H1 (cell line): ENCODE measurements at regions not wholly inside any gene's neighbourhood (a gene's known extent, or its start where the extent isn't known, plus 50 kb on each side); places are given as distances from the start of the nearest gene placed in this dataset.
A peak's percentile ranks its signal among the peaks of the same experiment; 100 is the strongest.

ENCODE experiments used
- CTCF ChIA-PET: fragments of 300-600 bp; sonication (Branson Sonifier 250); formaldehyde crosslinking; loops from one replicate; lab custom pipeline; 2021; ENCODE audit not compliant: partially characterized antibody; lab: Charles Lee
- POLR2A ChIA-PET: fragments of 300-600 bp; sonication (Branson Sonifier 250); formaldehyde crosslinking; loops from one replicate; lab custom pipeline; 2021; ENCODE audit warnings: inconsistent platforms; ENCODE audit not compliant: partially characterized antibody; lab: Charles Lee
- DNase-seq, 2 experiments: peaks; one replicate each; pipeline versions ENCODE4 v3.0.0 to v3.0.0-alpha.2; 2010 to 2022; ENCODE audit warnings: low spot score in 2 of 2, low read depth in 1 of 2, mixed read lengths in 1 of 2
- FAIRE-seq: peaks from 2 replicates; lab custom pipeline; 2011; peaks lifted over from hg19 to GRCh38; lab: Jason Lieb, UNC
- H2AFZ ChIP-seq: 2 replicates; pipeline ENCODE4 v1.8.1; 2012; ENCODE audit warnings: low read length, inconsistent platforms
- H2AK5ac ChIP-seq: 2 replicates; pipeline ENCODE4 v1.6.1; 2013; ENCODE audit warnings: low read depth, low read length
- H2BK120ac ChIP-seq: replicated peaks from 2 replicates; pipeline ENCODE3; 2013; ENCODE audit warnings: low read depth, low read length, inconsistent platforms
- H2BK12ac ChIP-seq: 2 replicates; pipeline ENCODE4 v1.6.1; 2013; ENCODE audit warnings: low read depth, low read length
- H2BK15ac ChIP-seq: 2 replicates; pipeline ENCODE4 v1.6.1; 2013; ENCODE audit warnings: low read length
- H2BK20ac ChIP-seq: 2 replicates; pipeline ENCODE4 v1.6.1; 2013; ENCODE audit warnings: low read length
- H2BK5ac ChIP-seq: 2 replicates; pipeline ENCODE4 v1.6.1; 2013; ENCODE audit warnings: low read depth, low read length
- H3K14ac ChIP-seq: 2 replicates; pipeline ENCODE4 v1.6.1; 2013; ENCODE audit warnings: inconsistent platforms; ENCODE audit not compliant: insufficient read length
- H3K18ac ChIP-seq: 2 replicates; pipeline ENCODE4 v1.6.1; 2013; ENCODE audit warnings: low read length; ENCODE audit errors: extremely low read depth
- H3K23ac ChIP-seq: 2 replicates; pipeline ENCODE4 v1.6.1; 2013; ENCODE audit warnings: inconsistent platforms; ENCODE audit not compliant: insufficient read length
- H3K23me2 ChIP-seq: 2 replicates; pipeline ENCODE4 v1.6.1; 2013; ENCODE audit warnings: low read depth, low read length
- H3K27ac ChIP-seq: 2 replicates; pipeline ENCODE4 v1.6.1; 2011; ENCODE audit warnings: low read depth, low read length, inconsistent platforms
- H3K27me3 ChIP-seq, 4 experiments: replicated peaks in 1 of 4; 1 replicate in 1 of 4; 2 replicates in 3 of 4; pipeline versions ENCODE4 v1.6.1 to v1.8.1; 2011 to 2013; ENCODE audit warnings: low read length in 3 of 4, mild to moderate bottlenecking in 3 of 4, inconsistent platforms in 2 of 4, mixed read lengths in 2 of 4, moderate library complexity in 1 of 4; ENCODE audit not compliant: control insufficient read depth in 3 of 4, insufficient read depth in 3 of 4; ENCODE audit errors: extremely low read depth in 1 of 4
- H3K36me3 ChIP-seq, 4 experiments: 2 replicates each; pipeline versions ENCODE4 v1.6.1 to v1.8.1; 2011 to 2013; ENCODE audit warnings: mild to moderate bottlenecking in 4 of 4, low read length in 3 of 4, moderate library complexity in 2 of 4, control low read depth in 1 of 4, inconsistent platforms in 1 of 4; ENCODE audit not compliant: insufficient read depth in 4 of 4, control insufficient read depth in 2 of 4
- H3K4ac ChIP-seq: replicated peaks from 2 replicates; pipeline ENCODE3; 2013; ENCODE audit warnings: low read length, low read depth, mixed read lengths, inconsistent platforms; ENCODE audit not compliant: insufficient read length
- H3K4me1 ChIP-seq, 4 experiments: replicated peaks in 1 of 4; 1 replicate in 1 of 4; 2 replicates in 3 of 4; pipeline versions ENCODE4 v1.6.1 to v1.8.1; 2011 to 2013; ENCODE audit warnings: low read length in 3 of 4, inconsistent platforms in 2 of 4, mixed read lengths in 1 of 4; ENCODE audit not compliant: insufficient read depth in 4 of 4, control insufficient read depth in 3 of 4
- H3K4me2 ChIP-seq, 2 experiments: 2 replicates each; pipeline versions ENCODE4 v1.6.1 to v1.8.1; 2011 to 2013; ENCODE audit warnings: low read depth in 2 of 2, low read length in 2 of 2, control low read depth in 1 of 2, inconsistent platforms in 1 of 2, mild to moderate bottlenecking in 1 of 2; ENCODE audit not compliant: insufficient read depth in 1 of 2
- H3K4me3 ChIP-seq, 4 experiments: fragments of 200-600, 300-600 bp in 1 of 4; sonication (generic), shearing (Covaris generic), sonication (Bioruptor Twin) in 1 of 4; 2 replicates each; pipeline versions ENCODE4 v1.5.1 to v1.8.1; 2011 to 2016; ENCODE audit warnings: low read length in 4 of 4, low read depth in 3 of 4, control low read depth in 2 of 4, inconsistent platforms in 2 of 4, mild to moderate bottlenecking in 2 of 4, mixed read lengths in 1 of 4, moderate library complexity in 1 of 4; ENCODE audit not compliant: insufficient read depth in 2 of 4; ENCODE audit errors: extremely low read depth in 1 of 4
- H3K56ac ChIP-seq: replicated peaks from 2 replicates; pipeline ENCODE3; 2013; ENCODE audit warnings: low read depth, mild to moderate bottlenecking, mixed read lengths, low read length, inconsistent platforms; ENCODE audit not compliant: insufficient read length
- H3K79me1 ChIP-seq: 2 replicates; pipeline ENCODE4 v1.6.1; 2013; ENCODE audit warnings: low read depth, low read length, control low read depth
- H3K79me2 ChIP-seq, 2 experiments: 2 replicates each; pipeline versions ENCODE4 v1.6.1 to v1.8.1; 2012 to 2013; ENCODE audit warnings: low read length in 2 of 2, mild to moderate bottlenecking in 2 of 2, inconsistent platforms in 1 of 2; ENCODE audit not compliant: insufficient read depth in 2 of 2, control insufficient read depth in 1 of 2
- H3K9ac ChIP-seq, 4 experiments: replicated peaks in 1 of 4; 1 replicate in 1 of 4; 2 replicates in 3 of 4; pipeline versions ENCODE4 v1.6.1 to v1.8.1; 2011 to 2013; ENCODE audit warnings: low read depth in 3 of 4, low read length in 3 of 4, control low read depth in 2 of 4, mild to moderate bottlenecking in 2 of 4, moderate library complexity in 2 of 4, inconsistent platforms in 1 of 4; ENCODE audit errors: extremely low read depth in 1 of 4
- H3K9me3 ChIP-seq, 2 experiments: 2 replicates each; pipeline versions ENCODE4 v1.6.1 to v1.8.1; 2012 to 2013; ENCODE audit warnings: mild to moderate bottlenecking in 2 of 2, moderate library complexity in 2 of 2, control low read depth in 1 of 2, inconsistent platforms in 1 of 2, low read depth in 1 of 2, low read length in 1 of 2, mixed read lengths in 1 of 2; ENCODE audit not compliant: insufficient read depth in 2 of 2
- H4K20me1 ChIP-seq, 2 experiments: replicated peaks in 1 of 2; 2 replicates each; pipeline versions ENCODE3 to v1.8.1; 2011 to 2013; ENCODE audit warnings: inconsistent platforms in 2 of 2, low read length in 2 of 2, mild to moderate bottlenecking in 1 of 2; ENCODE audit not compliant: insufficient read depth in 2 of 2, control insufficient read depth in 1 of 2
- H4K5ac ChIP-seq: 2 replicates; pipeline ENCODE4 v1.6.1; 2013; ENCODE audit warnings: low read length, low read depth, mixed read lengths, inconsistent platforms; ENCODE audit not compliant: insufficient read length
- H4K8ac ChIP-seq: 2 replicates; pipeline ENCODE4 v1.8.0; 2013; ENCODE audit warnings: mild to moderate bottlenecking, moderate library complexity, low read length, inconsistent platforms; ENCODE audit not compliant: insufficient read depth; ENCODE audit errors: extremely low read depth
- H4K91ac ChIP-seq: replicated peaks from 2 replicates; pipeline ENCODE3; 2013; ENCODE audit warnings: low read length, mixed read lengths, inconsistent platforms; ENCODE audit not compliant: insufficient read length
- BCL11A ChIP-seq, 2 experiments: IDR thresholded peaks; one replicate each; pipeline ENCODE4 v1.6.1; 2011; ENCODE audit warnings: low read depth in 2 of 2, low read length in 2 of 2, mild to moderate bottlenecking in 2 of 2
- HDAC2 ChIP-seq, 2 experiments: fragments of 300-600 bp in 1 of 2; sonication (generic) in 1 of 2; IDR thresholded peaks; 2 replicates each; pipeline ENCODE4 v1.6.1; 2011 to 2012; ENCODE audit warnings: low read depth in 2 of 2, low read length in 2 of 2, mild to moderate bottlenecking in 2 of 2, moderate library complexity in 2 of 2, borderline replicate concordance in 1 of 2, inconsistent platforms in 1 of 2
- MAFK ChIP-seq: IDR thresholded peaks from 2 replicates; pipeline ENCODE4 v1.6.1; 2012; ENCODE audit warnings: low read depth, mild to moderate bottlenecking, improper control_type of control experiment, low read length
- RXRA ChIP-seq: IDR thresholded peaks from 2 replicates; pipeline ENCODE4 v1.6.1; 2011; ENCODE audit warnings: low read depth, mild to moderate bottlenecking, low read length, moderate library complexity; ENCODE audit not compliant: insufficient read depth
- SIN3A ChIP-seq, 2 experiments: IDR thresholded peaks in 1 of 2; conservative IDR thresholded peaks in 1 of 2; 2 replicates each; pipeline ENCODE4 v1.6.1; 2011 to 2012; ENCODE audit warnings: low read length in 2 of 2, improper control_type of control experiment in 1 of 2, low read depth in 1 of 2, mild to moderate bottlenecking in 1 of 2
- SP4 ChIP-seq: IDR thresholded peaks from 2 replicates; pipeline ENCODE4 v1.6.1; 2012; ENCODE audit warnings: low read length, inconsistent platforms
- SRF ChIP-seq: IDR thresholded peaks from 2 replicates; pipeline ENCODE4 v1.6.1; 2011; ENCODE audit warnings: mild to moderate bottlenecking, low read depth, low read length, moderate library complexity
- WGBS, 2 experiments: shearing (Covaris generic) in 1 of 2; methylation state at CpG; one replicate each; pipeline versions ENCODE4 v1.1.6 to v1.1.7; 2013 to 2015; ENCODE audit warnings: low lambda C conversion rate in 2 of 2, mixed read lengths in 2 of 2, inconsistent platforms in 1 of 2, low coverage in 1 of 2, missing lambda C conversion rate in 1 of 2; ENCODE audit not compliant: insufficient replicate concordance in 2 of 2, insufficient coverage in 1 of 2, insufficient read length in 1 of 2; ENCODE audit errors: extremely low coverage in 1 of 2, missing lambda C conversion rate in 1 of 2; 5-methylcytosine and 5-hydroxymethylcytosine counted together

DNA sequence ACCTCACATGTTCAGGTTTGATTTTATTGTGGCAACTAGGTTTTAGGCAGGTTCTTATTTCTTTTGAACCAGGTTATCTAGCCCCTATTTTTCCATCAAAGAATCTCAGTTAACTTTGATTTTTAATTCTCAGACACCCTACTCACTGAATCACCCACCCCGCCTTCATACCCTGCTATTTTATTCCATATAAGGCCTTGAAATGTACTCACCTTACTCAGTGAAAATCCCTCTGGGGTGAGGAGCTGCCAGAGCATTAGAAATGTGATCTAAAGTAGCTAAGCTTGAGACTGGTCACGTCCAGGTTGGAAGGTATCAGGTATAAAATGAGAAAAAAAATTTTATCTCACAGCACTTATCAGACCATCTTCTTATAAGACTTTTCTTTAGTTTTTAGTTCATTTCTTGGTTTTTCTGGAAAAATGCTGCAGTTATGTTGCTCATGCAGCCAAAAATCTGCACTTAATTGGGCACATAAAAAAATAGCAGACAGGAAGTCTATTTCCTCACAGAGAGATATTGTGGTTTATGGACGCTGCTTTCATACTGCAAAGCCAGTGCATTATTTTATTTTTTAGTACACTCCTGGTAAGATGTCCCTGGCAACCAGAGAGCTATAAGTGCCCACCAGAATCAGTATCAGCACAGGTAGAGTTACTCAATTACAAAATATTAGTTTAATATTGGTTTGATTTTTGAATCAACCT lies 101.5 kb upstream of the CCDC91 start:
- no peak for TF ChIP-seq SP4
- TF ChIP-seq RXRA, result no peak
- 0 out of 2 replicates have a peak, but pooled peaks have one; percentile 16 for TF ChIP-seq SRF
- TF ChIP-seq HDAC2 (IDR thresholded peaks at IDR 0.05; ENCODE audit: borderline replicate concordance in 1 of 2, low read depth in 2 of 2, low read length in 2 of 2), result no peak
- TF ChIP-seq BCL11A (IDR thresholded peaks at IDR 0.05; ENCODE audit: low read depth in 2 of 2, low read length in 2 of 2), result no peak
- TF ChIP-seq SIN3A (conservative IDR thresholded peaks at IDR 0.05 in 1 of 2, IDR thresholded peaks at IDR 0.05 in 1 of 2; ENCODE audit: low read depth in 1 of 2, low read length in 2 of 2), result no peak
- no peak for TF ChIP-seq MAFK
- no peak overlapping the region for H2BK15ac ChIP-seq
- POLR2A ChIA-PET, result no interaction called here
- WGBS, 2 experiments, result 85% methylated on average over 3 of the region's 3 CpGs; no CpG with 5 or more reads in 1 of the 2 experiments
- H2BK20ac ChIP-seq, result no peak overlapping the region
- no peak overlapping the region for H4K5ac ChIP-seq
- H2BK120ac ChIP-seq, result no peak overlapping the region
- no peak overlapping the region for H3K4ac ChIP-seq
- no peak overlapping the region for H3K9ac ChIP-seq
- no peaks in the 10 kb centered on the region for H3K23me2 ChIP-seq
- no peak overlapping the region for H2AFZ ChIP-seq
- H3K14ac ChIP-seq, result no peak overlapping the region
- H3K27ac ChIP-seq, result no peak overlapping the region
- H3K56ac ChIP-seq, result no peak overlapping the region
- no peak overlapping the region for H3K23ac ChIP-seq
- no peaks in the 10 kb centered on the region for H4K20me1 ChIP-seq
- FAIRE-seq (no peak), DNase-seq (no peak)
- no peaks in the 10 kb centered on the region for H3K79me2 ChIP-seq
- H3K18ac ChIP-seq, result no peak overlapping the region
- H4K8ac ChIP-seq, result no peak overlapping the region
- no peak overlapping the region for H4K91ac ChIP-seq
- no peak overlapping the region for H2BK5ac ChIP-seq
- H3K4me3 ChIP-seq, result no peak overlapping the region
- no peaks in the 10 kb centered on the region for H3K9me3 ChIP-seq
- no peaks in the 10 kb centered on the region for H3K4me1 ChIP-seq
- no peaks in the 10 kb centered on the region for H3K27me3 ChIP-seq
- H3K4me2 ChIP-seq, result no peak overlapping the region
- H3K79me1 ChIP-seq, result no peaks in the 10 kb centered on the region
- H3K36me3 ChIP-seq, result no peaks in the 10 kb centered on the region
- no peak overlapping the region for H2BK12ac ChIP-seq
- no peak overlapping the region for H2AK5ac ChIP-seq
- CTCF ChIA-PET, result no interaction called here
